ENCODE measurements at regions not wholly inside any gene's neighbourhood (a gene's known extent, or its start where the extent isn't known, plus 50 kb on each side); places are given as distances from the start of the nearest gene placed in this dataset.
"Not testable (repeated sequence)": the region's sequence is repeated elsewhere in the genome, so short reads cannot be mapped to it uniquely, and the experiment has no call there.

GRCh38 chr3:28949580-28949979, 331.3 kb upstream of the RBMS3 start:
- no peak for DNase-seq (ENCODE audit: low read depth)

GRCh38 chr3:28950614-28951013, 330.3 kb upstream of the RBMS3 start:
- DNase-seq (ENCODE audit: low read depth): no peak

- DNase-seq (ENCODE audit: low read depth): no peak
Measured at GRCh38 chr3:28951772-28952556, 328.9 kb upstream of the RBMS3 start.

- no peak for DNase-seq (ENCODE audit: low read depth)
Measured at GRCh38 chr3:28958656-28959055, 322.2 kb upstream of the RBMS3 start.

GRCh38 chr3:28971156-28971555, 309.7 kb upstream of the RBMS3 start:
- no peak for DNase-seq (ENCODE audit: low read depth)

- no peak for DNase-seq (ENCODE audit: low read depth)
Measured at GRCh38 chr3:28972921-28973320, 307.9 kb upstream of the RBMS3 start.

GRCh38 chr3:28973609-28974008, 307.3 kb upstream of the RBMS3 start:
- DNase-seq (ENCODE audit: low read depth): no peak

- no peak for DNase-seq (ENCODE audit: low read depth)
Measured at GRCh38 chr3:28978092-28978491, 302.8 kb upstream of the RBMS3 start.

- no peak for DNase-seq (ENCODE audit: low read depth)
Measured at GRCh38 chr3:28980131-28980530, 300.7 kb upstream of the RBMS3 start.

- DNase-seq (ENCODE audit: low read depth): no peak
Measured at GRCh38 chr3:28980631-28981030, 300.2 kb upstream of the RBMS3 start.

- no peak for DNase-seq (ENCODE audit: low read depth)
Measured at GRCh38 chr3:28982906-28983305, 298.0 kb upstream of the RBMS3 start.

GRCh38 chr3:28986922-28987321, 293.9 kb upstream of the RBMS3 start:
- no peak for DNase-seq (ENCODE audit: low read depth)

- no peak for DNase-seq (ENCODE audit: low read depth)
Measured at GRCh38 chr3:28989646-28990089, 291.2 kb upstream of the RBMS3 start.

- DNase-seq (ENCODE audit: low read depth): no peak
Measured at GRCh38 chr3:28994161-28994905, 286.5 kb upstream of the RBMS3 start.

- no peak for DNase-seq (ENCODE audit: low read depth)
Measured at GRCh38 chr3:29004885-29005599, 275.8 kb upstream of the RBMS3 start.

- DNase-seq (ENCODE audit: low read depth): no peak
Measured at GRCh38 chr3:29005862-29006261, 275.0 kb upstream of the RBMS3 start.

- no peak for DNase-seq (ENCODE audit: low read depth)
Measured at GRCh38 chr3:29011441-29011840, 269.4 kb upstream of the RBMS3 start.

- no peak for DNase-seq (ENCODE audit: low read depth)
Measured at GRCh38 chr3:29011966-29012365, 268.9 kb upstream of the RBMS3 start.

- no peak for DNase-seq (ENCODE audit: low read depth)
Measured at GRCh38 chr3:29022976-29023375, 257.9 kb upstream of the RBMS3 start.

GRCh38 chr3:29026286-29026685, 254.6 kb upstream of the RBMS3 start:
- no peak for DNase-seq (ENCODE audit: low read depth)

GRCh38 chr3:29026959-29027358, 253.9 kb upstream of the RBMS3 start:
- no peak for DNase-seq (ENCODE audit: low read depth)

GRCh38 chr3:29031175-29031574, 249.7 kb upstream of the RBMS3 start:
- DNase-seq (ENCODE audit: low read depth): not testable (repeated sequence)

- DNase-seq (ENCODE audit: low read depth): no peak
Measured at GRCh38 chr3:29033511-29033910, 247.4 kb upstream of the RBMS3 start.
